Hematopoietic multipotent progenitor cell treated with erythropoietin and hydrocortisone succinate and interleukin-3 and kit ligand, for 4 days (in vitro differentiated cells): ENCODE measurements at regions not wholly inside any gene's neighbourhood (a gene's known extent, or its start where the extent isn't known, plus 50 kb on each side); places are given as distances from the start of the nearest gene placed in this dataset.

Source experiments
- DNase-seq: peaks from one replicate; pipeline ENCODE4 v3.0.0-alpha.2; 2015

DNA sequence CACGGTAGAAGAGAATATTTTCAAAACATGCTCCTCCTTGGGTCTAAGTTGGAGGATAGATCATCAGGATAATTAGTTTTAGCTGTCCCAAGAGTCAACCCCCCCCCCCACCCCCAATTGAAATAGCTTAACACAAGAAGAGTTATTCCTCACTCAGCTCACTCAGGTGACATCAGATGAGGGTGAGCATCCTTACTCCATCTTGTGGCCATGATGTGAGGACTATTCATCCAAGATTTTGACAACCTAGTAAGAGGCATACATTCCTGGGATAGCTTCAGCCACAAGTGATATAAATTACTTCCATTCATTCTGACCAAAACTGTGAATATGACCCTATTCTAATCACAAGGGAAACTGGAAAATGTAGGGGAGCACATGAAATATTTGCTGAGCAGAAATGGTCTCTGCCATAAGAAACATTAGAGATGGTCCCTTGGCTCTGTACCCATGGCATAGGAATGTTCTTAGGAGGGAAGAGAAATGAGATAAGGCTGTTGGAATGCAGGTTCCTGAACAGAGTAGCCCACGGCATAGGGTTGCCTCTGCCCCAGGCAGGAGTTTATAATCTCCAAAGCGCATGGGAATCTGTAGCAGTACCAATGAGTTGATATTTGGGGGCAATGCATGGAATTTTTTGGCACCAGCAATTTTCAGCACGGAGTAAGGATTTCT, 257.2 kb downstream of the CYRIA start:
- DNase-seq = no peak

DNA sequence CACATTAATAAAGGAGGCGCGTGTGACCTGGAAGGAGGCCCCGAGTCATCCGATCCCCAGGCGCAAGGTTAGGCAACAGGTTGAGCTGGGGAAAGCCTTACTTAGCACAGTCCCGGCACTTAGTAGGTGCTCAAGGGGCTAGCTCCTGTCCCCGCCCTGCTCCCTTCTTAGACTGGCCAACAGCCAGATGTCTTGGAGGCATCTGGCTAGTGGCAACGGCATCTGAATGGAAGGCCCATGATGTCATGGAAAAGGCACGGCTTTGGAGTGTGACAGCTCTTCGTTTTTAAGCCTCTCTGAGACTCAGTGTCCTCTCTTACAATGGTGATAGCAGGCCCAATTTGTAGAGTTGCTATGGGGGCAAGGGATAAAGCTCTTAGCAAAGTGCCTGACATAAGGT, 258.3 kb downstream of the CYRIA start:
- no peak for DNase-seq

DNA sequence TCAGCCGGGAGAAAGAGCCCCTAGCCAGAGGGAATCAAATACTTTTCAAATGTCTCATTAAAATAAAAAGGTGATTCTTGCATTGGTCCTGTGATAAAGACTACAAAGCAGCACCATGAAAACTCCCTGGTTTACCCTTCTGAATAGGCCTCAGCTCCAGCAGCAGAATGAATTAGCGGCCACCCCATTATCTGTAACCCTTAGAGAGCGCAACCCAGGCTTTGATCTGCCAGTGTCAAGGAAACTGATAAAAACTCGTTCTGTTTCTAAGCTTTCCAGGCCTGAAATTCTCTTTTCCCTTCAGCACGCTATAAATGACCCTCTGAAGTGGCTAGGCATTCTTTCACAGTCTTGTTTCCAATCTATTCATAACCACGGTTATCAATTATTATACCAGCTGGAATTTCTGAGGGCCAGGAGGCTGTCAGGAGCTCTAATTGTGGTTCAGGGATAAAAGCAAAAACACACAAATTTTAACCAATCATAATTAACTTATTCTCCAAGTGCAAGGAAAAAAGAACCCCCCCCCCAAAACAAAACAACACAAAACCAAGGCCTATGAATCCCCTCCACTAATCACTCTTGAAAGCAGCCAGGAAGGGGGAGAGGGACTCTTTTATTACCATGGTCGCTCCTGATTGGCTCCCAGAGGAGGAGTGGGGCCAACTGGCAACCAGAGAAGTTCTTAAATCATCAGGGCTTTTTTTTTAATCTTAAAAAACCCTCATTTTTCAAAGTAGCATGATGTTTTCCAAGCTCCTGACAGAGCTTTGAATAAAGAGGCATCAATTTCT, 258.9 kb downstream of the CYRIA start:
- peak; percentile 59 for DNase-seq

DNA sequence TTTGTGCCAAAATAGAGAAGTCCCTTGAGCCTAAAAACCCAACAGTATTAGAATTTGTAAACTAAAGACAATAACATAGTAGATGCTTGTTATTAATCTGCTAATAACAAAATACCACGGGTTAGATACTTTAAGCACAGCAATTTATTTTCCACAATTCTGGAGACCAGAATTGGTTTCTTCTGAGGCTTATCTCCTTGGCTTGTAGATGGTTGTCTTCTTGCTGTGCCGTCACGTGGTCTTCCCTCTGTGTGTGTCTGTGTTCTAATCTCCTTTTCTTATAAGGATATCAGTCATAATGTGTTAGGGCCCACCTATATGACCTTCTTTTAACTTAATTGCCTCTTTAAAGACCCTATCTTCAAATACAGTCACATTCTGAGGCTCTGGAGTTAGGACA, 260.1 kb downstream of the CYRIA start:
- DNase-seq = no peak

DNA sequence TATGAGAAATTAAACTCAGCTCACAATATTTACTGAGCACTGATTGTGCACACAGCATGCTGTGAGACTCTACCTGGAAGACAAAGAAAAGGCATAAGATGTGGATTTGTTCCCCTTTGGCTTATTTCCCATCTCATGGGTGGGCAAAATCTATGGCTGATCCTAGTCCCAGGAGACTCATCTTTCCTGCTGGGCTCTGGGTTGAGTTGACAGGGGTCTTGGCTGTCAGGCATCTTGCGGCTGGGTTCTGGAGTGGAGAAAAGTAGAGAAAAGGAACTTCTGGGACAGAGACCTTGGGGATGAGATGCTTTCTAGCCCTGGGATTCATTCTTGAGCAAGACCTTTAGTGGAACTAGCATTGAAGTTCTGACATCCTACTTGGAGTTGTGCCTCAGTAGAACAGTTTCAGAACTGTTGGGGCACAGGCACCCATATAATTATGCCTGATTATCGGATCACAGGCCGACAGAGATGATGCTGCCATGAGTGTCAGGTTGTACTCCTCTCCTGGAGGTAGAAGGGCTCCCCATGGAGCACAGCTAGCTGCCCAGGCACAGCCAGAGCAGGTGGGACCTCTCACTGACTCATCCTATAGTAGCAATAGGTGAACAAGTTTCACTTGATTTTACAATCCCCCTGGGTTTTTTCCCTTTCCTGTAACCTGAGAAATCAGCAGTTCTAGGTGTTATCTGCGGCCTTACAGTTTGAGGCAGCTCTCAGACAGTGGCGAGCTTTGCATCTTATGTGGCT, 260.9 kb downstream of the CYRIA start:
- DNase-seq = no peak

DNA sequence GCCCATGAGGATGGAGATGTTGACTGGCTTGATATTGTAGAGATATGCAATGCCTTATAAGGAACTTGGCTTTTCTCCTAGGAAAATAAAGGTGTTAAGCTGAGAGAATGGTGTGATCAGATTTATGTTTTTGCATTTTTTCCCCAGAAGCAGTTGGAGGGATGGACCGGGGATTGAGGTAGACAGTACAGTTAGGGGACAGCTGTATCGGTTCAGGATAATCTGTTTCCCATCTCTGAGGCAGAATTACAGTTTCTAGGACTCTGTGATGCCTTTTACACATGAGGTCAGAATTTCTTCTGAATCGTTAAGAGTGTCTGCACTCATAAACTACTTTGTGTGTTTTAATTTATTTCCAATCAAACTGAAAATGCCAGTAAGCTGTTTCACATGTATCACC, 261.5 kb downstream of the CYRIA start:
- DNase-seq = no peak

DNA sequence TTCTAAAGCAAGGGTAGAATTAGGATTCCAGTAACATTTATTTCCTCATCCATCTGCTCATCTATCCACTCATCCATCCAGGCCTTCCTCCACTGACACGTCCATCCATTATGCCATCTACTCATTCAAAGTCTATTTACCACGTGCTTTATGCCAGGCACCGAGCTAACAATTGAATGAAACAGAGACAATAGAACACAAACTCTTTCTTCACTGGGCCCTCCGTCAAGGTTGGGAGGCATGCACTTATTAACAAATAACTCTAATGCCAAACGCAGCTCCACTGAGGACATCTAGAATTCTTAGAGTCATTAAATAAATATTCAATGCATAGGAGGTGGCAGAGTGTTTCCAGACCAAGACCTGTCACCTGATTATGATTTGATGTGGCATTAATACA, 262.7 kb downstream of the CYRIA start:
- no peak for DNase-seq

DNA sequence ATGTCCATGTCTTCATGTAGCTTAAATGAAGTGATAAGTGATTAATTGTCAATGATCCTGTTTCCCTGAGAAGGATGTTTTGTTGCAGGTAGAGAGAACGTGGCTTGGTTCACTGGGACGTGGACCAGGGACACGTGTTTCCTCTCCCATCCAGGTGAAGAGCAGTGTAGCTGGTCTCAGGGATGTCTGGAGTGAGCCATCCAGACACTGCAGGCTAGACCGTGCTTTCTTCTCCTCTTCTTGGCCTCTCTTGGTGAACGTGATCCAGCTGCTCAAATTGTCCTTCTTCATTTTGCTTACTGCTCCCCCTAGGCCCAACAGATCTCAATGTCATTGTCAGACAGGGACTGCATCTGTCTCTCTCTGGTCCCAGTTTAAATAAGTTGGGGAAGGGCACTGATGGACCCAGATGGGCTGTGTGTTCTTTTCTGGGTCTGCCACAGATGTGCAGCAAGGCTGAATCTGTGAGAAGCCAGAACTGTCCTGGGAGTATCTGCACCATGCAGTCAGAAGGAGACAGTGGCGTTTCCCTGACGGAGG, 263.8 kb downstream of the CYRIA start:
- no peak for DNase-seq

DNA sequence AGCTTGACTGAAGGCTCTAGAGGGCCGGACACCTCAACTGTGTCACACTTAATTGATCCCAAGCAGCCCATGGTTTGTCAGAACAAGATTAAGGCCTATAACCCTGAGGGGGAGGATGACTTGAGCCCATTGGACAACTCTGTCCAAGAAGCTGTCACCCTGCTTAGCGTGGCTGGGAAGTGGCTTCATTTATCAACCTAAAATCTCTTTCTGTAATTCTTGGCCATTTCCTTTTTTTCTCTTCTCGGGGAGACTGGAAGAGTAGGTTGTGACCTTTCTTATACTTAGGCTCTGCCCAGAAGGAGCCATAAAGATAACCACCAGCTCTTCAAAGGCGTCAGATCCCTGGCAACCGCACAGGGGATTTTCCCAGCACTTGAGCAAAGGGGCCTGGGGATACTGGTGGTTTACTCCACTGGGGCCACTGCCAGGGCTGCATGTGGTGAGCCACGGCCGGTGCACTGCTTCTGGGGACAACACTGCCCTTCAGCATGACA, 265.5 kb downstream of the CYRIA start:
- peak; percentile 83 for DNase-seq

DNA sequence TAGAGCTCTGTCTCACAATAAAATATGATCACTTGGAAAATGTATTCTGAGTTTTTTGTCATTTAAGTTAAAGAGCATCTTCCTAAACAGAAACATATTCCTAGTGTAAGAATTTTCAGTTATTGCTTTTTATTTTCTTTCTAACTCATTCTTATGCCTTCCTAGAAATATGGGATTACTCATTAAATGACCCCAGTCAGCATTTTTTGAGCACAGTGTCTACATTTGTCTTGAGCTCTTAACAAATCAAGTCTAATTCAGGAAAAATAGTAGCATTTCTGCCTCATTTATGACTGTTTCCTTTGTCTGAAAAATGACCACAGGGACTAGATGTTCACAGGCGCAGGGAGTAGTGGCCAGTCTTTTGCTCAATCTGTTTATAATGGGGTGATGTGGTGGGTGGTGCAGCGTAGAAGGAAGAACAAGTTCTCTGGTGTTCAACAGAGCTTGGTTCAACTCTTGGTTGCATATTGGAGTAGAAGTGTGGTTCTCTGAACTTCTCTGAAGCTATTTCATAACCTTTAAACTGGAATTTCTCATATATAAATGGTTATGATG, 267.1 kb downstream of the CYRIA start:
- no peak for DNase-seq

DNA sequence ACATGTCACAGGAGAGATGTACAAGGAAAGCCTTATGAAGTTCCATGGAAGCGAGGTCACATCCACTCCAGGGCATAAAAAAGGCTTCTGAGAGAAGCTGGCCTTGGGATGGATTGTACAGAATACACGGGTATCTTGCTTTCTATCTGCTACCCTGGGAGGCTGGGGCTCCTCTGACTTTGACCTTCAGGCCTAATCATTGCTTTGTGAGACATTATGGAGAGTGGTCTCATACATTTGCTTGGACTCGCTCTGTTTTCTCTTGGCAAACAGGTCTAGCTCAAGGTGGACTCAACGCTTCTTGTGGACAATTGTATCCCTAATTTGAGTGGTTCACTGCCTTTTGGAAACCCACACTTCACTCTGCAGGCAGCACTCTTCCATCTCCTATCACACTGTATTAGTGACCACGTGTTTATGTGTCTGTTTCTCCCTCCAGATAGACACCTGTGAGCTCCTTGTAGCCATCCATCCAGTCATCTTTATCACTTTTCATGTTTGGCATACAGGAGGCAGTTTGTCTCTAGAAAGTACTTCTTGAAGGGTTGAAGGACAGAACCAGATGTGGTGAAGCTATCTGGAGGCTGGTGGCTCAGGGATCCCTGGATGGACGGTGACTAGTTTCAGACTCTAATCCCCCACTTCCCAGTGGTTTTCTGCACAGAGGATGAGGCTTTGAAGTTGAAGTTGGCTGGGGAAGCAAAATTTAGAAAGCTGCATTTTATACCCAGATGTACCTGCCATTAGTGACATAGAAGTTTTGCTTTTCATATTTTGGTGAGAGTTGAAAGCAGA, 267.8 kb downstream of the CYRIA start:
- no peak for DNase-seq

DNA sequence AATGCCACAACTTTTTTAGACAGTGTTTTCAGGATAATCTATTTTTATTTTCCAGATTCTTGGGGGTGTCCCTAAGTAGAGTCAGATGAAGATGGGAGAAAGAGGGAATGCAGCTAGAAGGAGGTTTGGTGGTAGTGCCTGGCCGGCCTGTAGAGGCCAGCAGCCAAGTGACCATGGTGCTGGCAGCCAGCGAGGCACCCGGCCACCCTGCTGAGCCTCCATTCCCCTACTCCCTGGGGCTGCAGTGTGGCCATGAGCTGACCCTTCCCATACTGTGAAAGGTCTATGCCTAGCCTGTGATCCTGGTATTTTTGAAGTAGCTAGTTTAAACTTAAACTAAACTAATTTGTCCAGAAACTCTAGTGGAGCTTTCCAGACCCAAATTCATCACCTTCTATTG, 268.6 kb downstream of the CYRIA start:
- no peak for DNase-seq

DNA sequence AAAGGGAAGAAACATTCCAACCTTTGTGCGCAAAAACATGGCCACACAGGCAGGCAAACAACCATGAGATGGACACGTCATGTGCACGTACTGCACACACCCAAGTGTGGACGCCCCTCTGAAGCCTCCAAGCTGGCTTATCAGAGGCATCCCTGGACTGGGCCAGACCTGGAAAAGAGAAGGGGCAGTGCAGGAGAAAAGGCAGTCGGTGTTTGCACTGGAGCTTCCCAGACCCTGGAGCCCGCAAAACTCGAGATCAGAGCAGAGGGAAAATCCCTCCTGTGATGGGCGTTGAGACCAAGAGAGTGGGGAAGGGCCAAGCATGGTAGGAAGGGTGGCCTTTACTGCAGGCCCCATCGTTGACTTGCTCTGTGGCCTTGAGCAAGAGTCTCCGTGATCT, 269.5 kb downstream of the CYRIA start:
- DNase-seq = no peak

DNA sequence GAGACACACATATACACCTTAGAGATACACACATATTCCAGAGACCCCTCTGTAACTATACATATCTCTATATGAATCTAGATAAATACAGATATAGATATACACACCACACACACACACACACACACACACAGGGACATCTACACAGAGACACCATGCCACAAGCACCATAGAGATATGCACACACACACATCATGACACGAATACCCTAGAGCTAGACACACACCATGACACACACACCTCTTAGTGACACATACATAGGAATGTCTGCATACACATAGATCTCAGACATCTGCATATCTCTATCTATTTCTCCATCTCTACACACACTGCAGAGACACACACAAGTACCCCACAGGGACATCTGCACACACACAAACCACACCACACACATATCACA, 270.0 kb downstream of the CYRIA start:
- no peak for DNase-seq

DNA sequence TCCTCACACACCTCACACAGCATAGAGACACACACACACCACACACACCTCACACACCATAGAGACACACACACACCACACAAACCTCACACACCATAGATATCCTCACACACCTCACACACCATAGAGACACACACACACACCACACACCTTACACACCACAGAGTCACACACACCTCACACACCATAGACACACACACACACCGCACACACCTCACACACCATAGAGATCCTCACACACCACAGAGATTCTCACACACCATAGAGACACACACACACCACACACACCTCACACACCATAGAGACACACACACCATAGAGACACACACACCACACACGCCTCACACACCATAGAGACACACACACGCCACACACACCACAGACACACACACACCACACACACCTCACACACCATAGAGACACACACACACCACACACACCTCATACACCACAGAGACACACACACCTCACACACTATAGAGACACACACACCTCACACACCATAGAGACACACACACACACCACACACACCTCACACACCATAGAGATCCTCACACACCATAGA, 270.6 kb downstream of the CYRIA start:
- DNase-seq = no peak

DNA sequence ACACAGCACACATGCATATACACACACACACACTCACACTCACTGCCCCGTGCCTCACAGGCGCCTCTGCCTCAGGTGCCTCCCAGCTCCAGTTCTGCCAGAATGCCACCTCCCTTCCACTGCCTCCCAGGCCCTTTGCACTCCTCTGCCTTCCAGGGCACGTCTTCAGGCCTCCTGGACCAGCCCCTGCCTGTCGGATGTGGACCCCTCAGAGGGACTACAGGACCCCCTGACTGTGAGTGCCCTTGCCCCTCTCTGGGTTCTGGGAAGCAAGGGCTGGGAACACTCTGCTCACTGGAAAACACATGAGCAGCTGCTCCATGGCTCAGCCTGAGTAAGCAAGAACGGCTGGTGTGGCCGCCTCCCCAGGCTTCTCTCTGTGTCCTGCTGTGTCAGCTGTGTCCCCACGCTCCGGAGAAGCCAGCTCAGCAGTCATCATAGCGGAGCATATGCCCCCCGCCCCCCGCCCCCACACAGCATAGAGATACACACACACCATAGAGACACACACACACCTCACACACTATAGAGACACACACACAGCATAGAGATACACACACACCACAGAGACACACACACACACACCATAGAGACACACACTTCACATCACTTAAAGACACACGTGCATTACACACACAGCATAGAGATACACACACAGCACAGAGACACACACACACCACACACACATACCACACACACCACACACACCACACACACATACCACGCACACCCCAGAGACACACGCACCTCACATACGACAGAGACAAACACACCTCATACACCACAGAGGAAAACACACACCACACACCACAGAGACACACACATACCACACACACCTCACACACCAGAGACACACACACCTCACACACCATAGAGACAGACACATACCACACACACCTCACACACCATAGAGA, 271.3 kb downstream of the CYRIA start:
- DNase-seq = peak; percentile 69

DNA sequence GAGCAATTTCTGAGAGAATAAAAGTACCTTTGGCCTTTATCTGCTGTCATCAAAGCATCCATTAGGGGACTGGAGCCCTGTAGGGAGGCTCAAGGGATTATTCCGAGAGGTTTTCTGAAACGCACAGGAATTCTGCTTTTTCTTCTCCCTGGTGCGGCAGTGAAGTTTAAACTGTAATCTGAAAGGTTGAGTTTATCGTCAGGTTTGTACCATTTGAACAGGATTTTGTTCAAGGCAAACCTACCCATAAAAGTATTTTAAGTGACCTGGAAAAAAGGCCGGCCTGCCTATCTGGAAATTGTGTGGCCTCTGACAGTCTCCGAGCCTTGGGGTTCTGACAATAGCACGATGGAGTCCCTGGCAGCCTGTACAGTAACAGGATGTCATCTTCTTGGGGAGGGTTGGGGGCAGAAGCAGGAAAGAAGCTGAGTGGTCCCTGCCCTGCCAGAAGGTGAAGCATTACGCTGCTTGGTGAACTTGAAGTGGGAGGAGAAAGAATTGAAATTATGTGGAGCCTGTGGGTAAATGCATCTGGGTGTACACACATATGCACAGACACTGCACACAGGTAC, 272.0 kb downstream of the CYRIA start:
- no peak for DNase-seq

DNA sequence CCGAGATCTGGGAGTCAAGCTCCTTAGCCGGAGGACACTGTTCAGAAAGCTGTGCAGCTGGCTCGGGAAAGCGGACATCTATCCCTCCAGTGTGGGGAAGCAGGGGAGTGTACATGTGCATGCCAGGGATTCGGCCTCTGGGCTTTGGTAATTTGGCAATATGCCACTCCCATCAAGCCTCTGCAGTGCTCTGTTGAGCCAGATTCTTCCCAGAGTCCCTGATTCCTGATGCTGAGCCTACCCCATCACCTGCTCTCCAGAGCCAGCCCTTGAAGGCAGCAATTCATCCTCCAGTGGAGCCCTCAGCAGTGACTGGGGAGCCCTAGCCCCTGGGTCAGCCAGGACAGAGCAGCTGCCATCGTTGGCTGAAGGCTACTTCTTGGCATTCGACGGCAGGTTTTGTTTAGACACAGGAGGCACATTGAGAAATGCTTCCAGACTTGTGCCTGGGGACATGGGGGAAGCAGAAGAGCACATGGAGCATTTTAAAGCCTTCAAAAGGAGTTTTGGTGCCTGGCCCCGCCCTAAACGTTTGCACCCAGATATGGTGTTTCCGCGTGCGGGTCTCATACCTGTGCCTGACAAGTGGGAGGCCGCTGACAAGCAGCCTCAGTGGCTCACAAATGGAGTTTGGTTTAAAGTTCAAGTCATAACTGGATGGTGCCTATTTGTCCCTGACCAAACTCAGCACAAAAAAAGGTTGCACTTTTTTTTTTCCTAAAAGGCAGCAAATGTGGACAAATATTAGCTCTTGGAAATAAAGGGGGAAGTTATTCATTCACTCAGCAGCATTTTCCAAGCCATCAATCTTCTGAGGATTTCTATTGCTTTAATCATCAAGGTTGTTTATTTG, 272.8 kb downstream of the CYRIA start:
- no peak for DNase-seq

DNA sequence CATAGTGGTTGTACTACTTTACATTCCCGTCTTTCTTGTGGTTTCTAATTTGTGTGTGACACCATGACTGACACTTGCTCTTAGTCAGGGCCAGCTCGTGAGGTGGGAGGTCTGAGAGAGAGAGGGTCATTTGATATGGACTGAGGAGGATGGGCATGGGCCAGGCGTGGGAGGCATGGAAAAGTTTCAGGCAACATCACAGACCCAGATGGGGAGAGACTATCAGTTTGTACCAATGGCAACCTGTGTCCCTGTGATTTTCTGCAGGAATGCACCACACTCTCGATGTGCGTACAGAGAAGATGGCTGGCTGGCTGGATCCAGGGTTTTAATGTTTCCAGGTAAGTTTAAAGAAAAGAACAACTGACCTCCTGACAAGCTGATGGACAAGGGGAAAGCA, 273.6 kb downstream of the CYRIA start:
- DNase-seq = no peak
